Activated B cell treated with CpG ODN at 0.5 μM for 24 hours (primary cell): ENCODE measurements at regions not wholly inside any gene's neighbourhood (a gene's known extent, or its start where the extent isn't known, plus 50 kb on each side); places are given as distances from the start of the nearest gene placed in this dataset.

Source experiments
- ATAC-seq: fragments of 200-7000 bp; cut with Tn5 transposase; one replicate; pipeline ENCODE4 v1.10.0; 2021; ENCODE audit warnings: low read depth, mild to moderate bottlenecking, moderate library complexity
- CTCF ChIA-PET: fragments of 350-600 bp; sonication (Branson Sonifier 250); formaldehyde crosslinking; loops from one replicate; lab custom pipeline; 2021; ENCODE audit warnings: antibody characterized with exemption; lab: Charles Lee
- POLR2A ChIA-PET: fragments of 350-600 bp; sonication (Branson Sonifier 250); formaldehyde crosslinking; loops from one replicate; lab custom pipeline; 2021; ENCODE audit warnings: antibody characterized with exemption; lab: Charles Lee
- DNase-seq: peaks from one replicate; pipeline ENCODE4 v3.0.0; 2022
- H3K27ac Mint-ChIP-seq: one replicate; pipeline ENCODE4 v1.8.0; 2020; ENCODE audit warnings: mixed read lengths
- H3K27me3 Mint-ChIP-seq: one replicate; pipeline ENCODE4 v1.8.0; 2021; ENCODE audit warnings: mixed read lengths
- H3K36me3 Mint-ChIP-seq: one replicate; pipeline ENCODE4 v1.8.0; 2021; ENCODE audit warnings: low read depth, mixed read lengths
- H3K4me1 Mint-ChIP-seq: one replicate; pipeline ENCODE4 v1.8.0; 2021; ENCODE audit warnings: mixed read lengths
- H3K4me3 Mint-ChIP-seq: one replicate; pipeline ENCODE4 v1.8.0; 2020; ENCODE audit warnings: mild to moderate bottlenecking, mixed read lengths
- H3K9me3 Mint-ChIP-seq: one replicate; pipeline ENCODE4 v1.8.0; 2020; ENCODE audit warnings: mixed read lengths
- intact Hi-C: fragments of 100-400 bp; cut with micrococcal nuclease; formaldehyde crosslinking; loops from one replicate; pipeline ENCODE4 v1.15.1; 2024
- TF ChIP-seq, protein P1 (sequence below): fragments of 200-600 bp; IDR thresholded peaks from one replicate; pipeline ENCODE4 v1.8.0; 2022; ENCODE audit warnings: antibody characterized with exemption, mild to moderate bottlenecking

DNA sequence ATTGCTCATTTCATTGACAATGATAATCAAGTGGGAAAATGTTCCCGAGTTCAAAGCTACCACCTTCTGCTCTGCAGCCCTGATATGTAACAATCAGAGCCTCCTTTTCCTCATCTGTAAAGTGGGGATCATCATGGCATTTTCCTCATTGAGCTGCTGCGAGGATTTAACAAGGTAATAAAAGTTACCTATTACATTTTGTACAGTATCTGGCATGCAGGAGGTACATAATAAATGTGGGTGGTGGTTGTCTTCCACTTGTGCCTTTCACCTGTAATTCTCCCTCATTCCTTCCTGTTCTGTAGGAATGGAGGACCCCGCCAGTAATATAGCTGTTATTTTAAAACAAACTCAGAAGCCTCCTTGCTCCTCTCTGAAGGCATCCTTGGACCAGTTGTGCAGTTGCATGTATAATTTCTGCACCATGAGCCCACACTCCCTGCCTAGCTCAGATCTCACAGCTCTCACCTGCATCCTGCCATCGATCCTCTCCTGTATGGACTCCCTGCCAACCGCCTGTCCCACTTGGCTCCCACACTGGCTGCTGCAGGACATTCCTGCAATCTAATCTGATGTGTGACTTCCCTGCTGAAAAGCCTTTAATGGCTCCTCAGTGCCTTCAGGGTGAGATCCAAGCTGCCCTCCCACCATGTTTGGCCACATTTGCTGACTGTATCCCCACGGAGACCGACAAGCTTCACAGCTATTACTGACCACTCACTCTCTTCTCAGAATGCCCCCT, 350.4 kb downstream of the EN1 start:
- Mint-ChIP-seq H3K27me3 (no peaks in the 10 kb centered on the region), H3K9me3 (peaks cover 2% of the 10 kb centered on the region), H3K27ac (no peak overlapping the region), H3K4me1 (no peaks in the 10 kb centered on the region), H3K36me3 (no peaks in the 10 kb centered on the region), H3K4me3 (no peak overlapping the region)
- POLR2A ChIA-PET = no interaction called here
- ATAC-seq (no peak), DNase-seq (no peak)
- CTCF ChIA-PET = no interaction called here
- intact Hi-C loops = no loop called here
- TF ChIP-seq, protein P1, sequence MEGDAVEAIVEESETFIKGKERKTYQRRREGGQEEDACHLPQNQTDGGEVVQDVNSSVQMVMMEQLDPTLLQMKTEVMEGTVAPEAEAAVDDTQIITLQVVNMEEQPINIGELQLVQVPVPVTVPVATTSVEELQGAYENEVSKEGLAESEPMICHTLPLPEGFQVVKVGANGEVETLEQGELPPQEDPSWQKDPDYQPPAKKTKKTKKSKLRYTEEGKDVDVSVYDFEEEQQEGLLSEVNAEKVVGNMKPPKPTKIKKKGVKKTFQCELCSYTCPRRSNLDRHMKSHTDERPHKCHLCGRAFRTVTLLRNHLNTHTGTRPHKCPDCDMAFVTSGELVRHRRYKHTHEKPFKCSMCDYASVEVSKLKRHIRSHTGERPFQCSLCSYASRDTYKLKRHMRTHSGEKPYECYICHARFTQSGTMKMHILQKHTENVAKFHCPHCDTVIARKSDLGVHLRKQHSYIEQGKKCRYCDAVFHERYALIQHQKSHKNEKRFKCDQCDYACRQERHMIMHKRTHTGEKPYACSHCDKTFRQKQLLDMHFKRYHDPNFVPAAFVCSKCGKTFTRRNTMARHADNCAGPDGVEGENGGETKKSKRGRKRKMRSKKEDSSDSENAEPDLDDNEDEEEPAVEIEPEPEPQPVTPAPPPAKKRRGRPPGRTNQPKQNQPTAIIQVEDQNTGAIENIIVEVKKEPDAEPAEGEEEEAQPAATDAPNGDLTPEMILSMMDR = no peak

DNA sequence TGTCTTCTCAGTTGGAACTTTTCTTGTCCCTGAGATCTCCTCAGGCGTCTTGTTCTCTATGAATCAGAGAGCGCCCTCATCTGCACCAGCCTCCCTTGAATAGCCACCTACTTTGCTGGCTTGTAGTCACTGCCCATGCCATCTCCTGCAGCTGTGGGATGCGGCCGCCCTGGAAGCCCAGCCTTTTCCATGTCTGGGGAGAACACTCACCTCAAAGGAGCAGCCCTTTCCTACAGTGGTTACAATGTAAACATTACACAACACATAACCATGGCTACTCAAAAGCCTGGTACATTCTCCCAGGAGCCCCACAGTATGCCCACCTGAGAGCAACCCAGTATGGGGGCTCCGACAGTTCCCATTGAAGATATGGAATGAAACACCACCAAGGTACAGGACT, 351.0 kb downstream of the EN1 start:
- DNase-seq (no peak), ATAC-seq (no peak)
- POLR2A ChIA-PET = no interaction called here
- H3K9me3 Mint-ChIP-seq = peaks cover 5% of the 10 kb centered on the region
- TF ChIP-seq, protein P1 = no peak
- H3K4me3 Mint-ChIP-seq = no peak overlapping the region
- CTCF ChIA-PET = no interaction called here
- no peaks in the 10 kb centered on the region for H3K36me3 Mint-ChIP-seq
- no peaks in the 10 kb centered on the region for H3K27me3 Mint-ChIP-seq
- H3K27ac Mint-ChIP-seq = no peak overlapping the region
- intact Hi-C loops = no loop called here
- H3K4me1 Mint-ChIP-seq = no peaks in the 10 kb centered on the region

DNA sequence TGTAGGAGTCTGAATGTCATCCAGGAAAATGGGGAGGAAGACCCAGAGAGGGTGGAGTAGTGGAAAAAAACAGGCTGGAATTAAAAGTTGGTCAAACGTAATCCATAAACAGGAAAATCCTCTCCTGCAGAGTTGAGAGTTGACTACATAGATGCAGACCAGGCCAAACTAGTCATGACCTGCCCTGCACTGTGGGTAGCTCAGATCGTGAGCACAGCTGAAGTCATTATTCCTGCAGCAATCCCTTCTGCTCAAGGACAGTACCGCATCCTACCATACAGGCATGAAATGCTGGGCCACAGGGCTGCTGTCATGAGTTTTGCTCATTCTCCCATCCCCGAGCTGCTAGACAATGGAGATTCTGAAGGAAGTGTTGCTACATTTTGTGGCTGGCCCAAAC, 352.2 kb downstream of the EN1 start:
- Mint-ChIP-seq H3K4me1 (no peaks in the 10 kb centered on the region), H3K27ac (no peak overlapping the region), H3K9me3 (peaks cover 5% of the 10 kb centered on the region), H3K4me3 (no peak overlapping the region), H3K27me3 (peaks cover under 1% of the 10 kb centered on the region), H3K36me3 (no peaks in the 10 kb centered on the region)
- ChIA-PET POLR2A (no interaction called here), CTCF (no interaction called here)
- DNase-seq (no peak), ATAC-seq (no peak)
- TF ChIP-seq, protein P1 = no peak
- intact Hi-C loops = no loop called here

DNA sequence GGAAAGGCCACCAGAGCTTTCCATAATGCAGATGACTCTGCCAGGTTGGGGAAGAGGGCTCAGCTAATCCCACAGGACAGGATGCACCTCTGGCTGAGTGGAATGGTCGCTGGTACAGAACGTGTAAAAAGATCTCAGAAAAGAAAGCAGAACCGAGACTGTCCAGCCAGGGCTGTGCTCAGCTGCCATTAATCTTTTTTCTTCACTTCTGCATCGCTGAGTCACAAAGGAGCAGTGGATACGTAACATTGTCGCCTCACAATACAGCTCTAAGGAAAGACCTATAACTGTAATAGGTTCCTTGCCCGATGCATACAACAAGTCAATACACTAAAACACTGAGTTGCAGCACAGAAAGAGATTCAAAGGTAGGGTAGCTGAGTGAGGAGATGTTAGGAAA, 354.2 kb downstream of the EN1 start:
- no peak for ATAC-seq
- POLR2A ChIA-PET = no interaction called here
- peaks cover 5% of the 10 kb centered on the region for H3K9me3 Mint-ChIP-seq
- intact Hi-C loops = no loop called here
- CTCF ChIA-PET = interaction anchor here (0.7 kb wide), 1 partner anchor 362 kb away, joined by 3 read pairs; no protein-coding TSS in a partner anchor
- no peaks in the 10 kb centered on the region for H3K36me3 Mint-ChIP-seq
- peaks cover 4% of the 10 kb centered on the region for H3K27me3 Mint-ChIP-seq
- no peak overlapping the region for H3K4me3 Mint-ChIP-seq
- no peaks in the 10 kb centered on the region for H3K4me1 Mint-ChIP-seq
- TF ChIP-seq, protein P1 = no peak
- no peak for DNase-seq
- no peak overlapping the region for H3K27ac Mint-ChIP-seq

DNA sequence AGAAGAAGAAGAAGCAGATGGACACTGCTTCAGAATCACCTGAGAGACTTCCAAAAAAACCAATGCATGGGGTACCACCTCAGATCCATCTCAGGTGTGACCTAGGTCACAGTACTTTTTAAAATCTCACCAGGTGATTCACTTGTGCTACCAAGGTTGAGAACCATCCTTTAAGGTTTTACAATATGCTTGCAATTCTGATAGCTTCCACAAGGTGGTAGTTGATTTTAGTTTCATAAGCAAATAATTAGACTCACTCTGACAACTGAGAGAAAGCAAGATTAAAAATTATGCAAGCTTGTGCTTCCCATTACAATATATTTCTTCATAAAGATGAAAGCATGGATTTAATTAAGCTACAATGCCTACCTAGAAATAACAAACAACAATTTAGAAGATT, 355.1 kb downstream of the EN1 start:
- H3K27me3 Mint-ChIP-seq = peaks cover 4% of the 10 kb centered on the region

More for the DNA sequence above, 355.1 kb downstream of the EN1 start:
- TF ChIP-seq, protein P1 = no peak
- Mint-ChIP-seq H3K4me1 (no peaks in the 10 kb centered on the region), H3K4me3 (no peak overlapping the region), H3K9me3 (peaks cover 5% of the 10 kb centered on the region), H3K27ac (no peak overlapping the region), H3K36me3 (no peaks in the 10 kb centered on the region)
- ChIA-PET CTCF (no interaction called here), POLR2A (no interaction called here)
- intact Hi-C loops = no loop called here
- no peak for ATAC-seq
- DNase-seq = no peak
